ENCODE measurements at regions not wholly inside any gene's neighbourhood (a gene's known extent, or its start where the extent isn't known, plus 50 kb on each side); places are given as distances from the start of the nearest gene placed in this dataset.
A peak's percentile ranks its signal among the peaks of the same experiment; 100 is the strongest.

- DNase-seq: no peak
Observed at GRCh38 chr4:126725906-126726305, 906.9 kb upstream of the INTU start.

GRCh38 chr4:126727461-126727860, 905.3 kb upstream of the INTU start:
- no peak for DNase-seq

GRCh38 chr4:126731062-126731461, 901.7 kb upstream of the INTU start:
- no peak for DNase-seq

GRCh38 chr4:126733301-126733700, 899.5 kb upstream of the INTU start:
- no peak for DNase-seq

GRCh38 chr4:126734465-126734864, 898.3 kb upstream of the INTU start:
- no peak for DNase-seq

- no peak for DNase-seq
Observed at GRCh38 chr4:126735294-126736132, 897.2 kb upstream of the INTU start.

GRCh38 chr4:126736133-126736518, 896.6 kb upstream of the INTU start:
- DNase-seq: no peak

GRCh38 chr4:126737899-126738526, 894.7 kb upstream of the INTU start:
- no peak for DNase-seq

GRCh38 chr4:126738527-126738923, 894.2 kb upstream of the INTU start:
- DNase-seq: no peak

GRCh38 chr4:126738926-126739325, 893.8 kb upstream of the INTU start:
- DNase-seq: no peak

GRCh38 chr4:126740687-126741086, 892.1 kb upstream of the INTU start:
- no peak for DNase-seq

- no peak for DNase-seq
Observed at GRCh38 chr4:126742048-126742447, 890.7 kb upstream of the INTU start.

GRCh38 chr4:126742885-126743284, 889.9 kb upstream of the INTU start:
- no peak for DNase-seq

GRCh38 chr4:126748736-126749135, 884.0 kb upstream of the INTU start:
- no peak for DNase-seq

- DNase-seq: peak; percentile 18
Observed at GRCh38 chr4:126750723-126751122, 882.0 kb upstream of the INTU start.

- DNase-seq: no peak
Observed at GRCh38 chr4:126752126-126752525, 880.6 kb upstream of the INTU start.

- no peak for DNase-seq
Observed at GRCh38 chr4:126752702-126753101, 880.1 kb upstream of the INTU start.

- DNase-seq: no peak
Observed at GRCh38 chr4:126753592-126753991, 879.2 kb upstream of the INTU start.

GRCh38 chr4:126755506-126755905, 877.3 kb upstream of the INTU start:
- DNase-seq: no peak

- DNase-seq: no peak
Observed at GRCh38 chr4:126756050-126756829, 876.5 kb upstream of the INTU start.

GRCh38 chr4:126757219-126757618, 875.5 kb upstream of the INTU start:
- no peak for DNase-seq

GRCh38 chr4:126758493-126758892, 874.3 kb upstream of the INTU start:
- no peak for DNase-seq

- no peak for DNase-seq
Observed at GRCh38 chr4:126761947-126762662, 870.7 kb upstream of the INTU start.
